GM12864 (cell line): ENCODE measurements at regions not wholly inside any gene's neighbourhood (a gene's known extent, or its start where the extent isn't known, plus 50 kb on each side); places are given as distances from the start of the nearest gene placed in this dataset.

Experiments
- DNase-seq: peaks from one replicate; pipeline ENCODE4 v3.0.0-alpha.2; 2011; ENCODE audit warnings: low read depth
- H3K4me3 ChIP-seq: 2 replicates; pipeline ENCODE4 v1.5.1; 2011; ENCODE audit warnings: mild to moderate bottlenecking, low read depth, low read length, control low read depth
- TF ChIP-seq, protein P1 (sequence below): IDR thresholded peaks from 2 replicates; pipeline ENCODE4 v1.5.1; 2011; ENCODE audit warnings: low read depth, mild to moderate bottlenecking, moderate library complexity, low read length, control low read depth, inconsistent platforms; ENCODE audit errors: missing control alignments

DNA sequence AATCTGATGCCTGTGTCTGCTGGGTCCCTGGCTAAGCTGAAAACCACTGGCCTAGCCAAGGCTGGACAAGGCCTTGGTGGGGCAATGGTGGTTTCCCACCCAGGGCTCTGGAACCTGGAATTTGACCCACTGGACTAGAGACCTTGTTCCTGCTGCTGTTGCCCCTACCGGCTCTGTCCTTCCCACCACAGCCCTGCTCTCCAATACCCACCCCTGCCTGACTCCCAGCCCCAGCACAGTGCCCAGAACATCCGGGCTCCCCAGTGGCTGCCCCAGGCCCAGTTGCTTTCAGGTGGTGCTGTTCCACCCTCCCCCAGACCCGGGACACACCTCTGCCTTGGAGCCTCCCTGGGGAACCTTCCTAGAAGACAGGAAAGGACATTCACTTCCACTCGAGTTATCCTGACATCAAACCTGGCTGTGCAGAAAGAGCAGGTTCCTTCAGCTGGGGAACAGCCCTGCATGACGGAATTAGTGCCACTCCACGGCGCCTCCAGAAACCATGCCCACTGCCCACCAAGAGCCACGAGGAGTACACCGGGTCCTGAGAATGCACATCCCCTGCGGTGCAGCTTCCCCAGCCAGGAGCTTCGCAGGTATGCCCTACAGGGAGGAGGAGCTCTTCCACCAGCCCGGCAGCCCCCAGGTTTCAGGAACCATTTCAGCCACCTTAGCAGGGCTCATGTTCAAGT, 152.8 kb downstream of the OAT start:
- no peak for DNase-seq
- TF ChIP-seq, protein P1, sequence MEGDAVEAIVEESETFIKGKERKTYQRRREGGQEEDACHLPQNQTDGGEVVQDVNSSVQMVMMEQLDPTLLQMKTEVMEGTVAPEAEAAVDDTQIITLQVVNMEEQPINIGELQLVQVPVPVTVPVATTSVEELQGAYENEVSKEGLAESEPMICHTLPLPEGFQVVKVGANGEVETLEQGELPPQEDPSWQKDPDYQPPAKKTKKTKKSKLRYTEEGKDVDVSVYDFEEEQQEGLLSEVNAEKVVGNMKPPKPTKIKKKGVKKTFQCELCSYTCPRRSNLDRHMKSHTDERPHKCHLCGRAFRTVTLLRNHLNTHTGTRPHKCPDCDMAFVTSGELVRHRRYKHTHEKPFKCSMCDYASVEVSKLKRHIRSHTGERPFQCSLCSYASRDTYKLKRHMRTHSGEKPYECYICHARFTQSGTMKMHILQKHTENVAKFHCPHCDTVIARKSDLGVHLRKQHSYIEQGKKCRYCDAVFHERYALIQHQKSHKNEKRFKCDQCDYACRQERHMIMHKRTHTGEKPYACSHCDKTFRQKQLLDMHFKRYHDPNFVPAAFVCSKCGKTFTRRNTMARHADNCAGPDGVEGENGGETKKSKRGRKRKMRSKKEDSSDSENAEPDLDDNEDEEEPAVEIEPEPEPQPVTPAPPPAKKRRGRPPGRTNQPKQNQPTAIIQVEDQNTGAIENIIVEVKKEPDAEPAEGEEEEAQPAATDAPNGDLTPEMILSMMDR = no peak
- no peak overlapping the region for H3K4me3 ChIP-seq

DNA sequence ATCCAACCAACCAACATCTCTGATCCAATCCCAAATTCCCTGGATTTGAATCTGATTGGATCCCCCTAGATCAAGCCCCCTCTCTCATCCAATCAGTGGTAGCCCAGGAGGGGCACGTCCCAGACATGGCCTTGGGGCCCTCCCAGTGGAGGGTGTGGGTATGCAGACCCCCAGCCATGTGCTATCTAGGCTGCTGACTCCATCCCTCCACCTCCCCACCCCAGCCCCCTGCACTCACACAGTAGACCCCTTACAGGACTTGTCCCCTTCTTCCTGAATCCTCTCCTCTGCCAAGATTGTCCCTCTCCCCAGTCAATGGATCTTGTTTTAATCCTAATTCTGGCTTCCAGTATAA, 153.4 kb downstream of the OAT start:
- H3K4me3 ChIP-seq = no peak overlapping the region
- DNase-seq = no peak
- TF ChIP-seq, protein P1 = no peak

DNA sequence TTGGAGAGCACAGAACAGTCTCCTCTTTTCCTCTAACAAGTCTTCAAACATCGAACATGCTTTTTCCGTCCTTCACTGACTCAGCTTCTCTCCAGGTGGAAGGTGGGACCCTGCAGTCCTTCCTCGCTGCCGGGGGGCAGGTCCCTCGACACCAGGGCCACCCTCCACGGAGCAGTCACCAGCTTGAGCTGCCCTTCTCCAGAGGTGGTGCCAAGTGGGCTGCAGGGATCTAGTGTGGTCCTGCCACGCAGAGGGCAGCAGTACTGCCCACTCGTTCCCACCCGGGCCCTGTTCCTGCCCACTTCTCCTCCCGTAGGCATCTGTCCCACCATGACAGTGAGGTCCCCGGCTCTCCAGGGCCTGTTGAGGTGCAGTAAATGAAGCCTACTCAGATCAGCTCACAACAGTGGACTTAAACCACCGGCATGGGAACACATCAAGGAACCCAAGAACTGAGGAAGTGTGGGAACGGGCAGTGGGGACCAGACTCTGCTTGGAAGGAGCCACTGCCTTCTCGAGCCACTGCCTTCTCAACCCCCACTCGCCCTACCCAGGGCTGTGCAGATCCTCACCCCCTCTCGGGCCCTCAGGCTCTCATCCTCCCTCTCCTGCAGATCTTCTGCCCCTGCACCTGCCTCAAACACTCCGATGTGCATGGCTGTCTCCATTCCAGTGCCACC, 153.9 kb downstream of the OAT start:
- TF ChIP-seq, protein P1 = no peak
- no peak for DNase-seq
- no peak overlapping the region for H3K4me3 ChIP-seq

DNA sequence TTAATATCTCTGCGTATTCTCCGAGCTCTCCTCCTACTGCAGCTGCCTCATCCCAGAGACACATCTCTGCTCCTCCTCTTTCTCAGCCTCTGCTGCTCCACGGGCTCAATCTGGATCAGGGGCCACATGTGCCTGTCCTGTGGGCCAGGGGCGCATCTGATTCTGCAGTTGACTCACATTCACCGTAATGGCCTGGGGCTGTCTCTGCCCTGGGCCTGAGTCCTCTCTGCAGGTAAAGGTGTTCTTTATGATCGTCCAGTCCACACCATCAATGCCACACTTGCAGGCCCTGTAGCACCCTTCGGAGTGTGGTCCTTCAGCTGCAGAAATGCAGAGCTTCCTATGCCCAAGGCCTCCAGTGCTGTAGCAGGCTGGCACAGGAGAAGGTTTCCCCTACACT, 154.5 kb downstream of the OAT start:
- TF ChIP-seq, protein P1 = no peak
- no peak for DNase-seq
- no peak overlapping the region for H3K4me3 ChIP-seq

DNA sequence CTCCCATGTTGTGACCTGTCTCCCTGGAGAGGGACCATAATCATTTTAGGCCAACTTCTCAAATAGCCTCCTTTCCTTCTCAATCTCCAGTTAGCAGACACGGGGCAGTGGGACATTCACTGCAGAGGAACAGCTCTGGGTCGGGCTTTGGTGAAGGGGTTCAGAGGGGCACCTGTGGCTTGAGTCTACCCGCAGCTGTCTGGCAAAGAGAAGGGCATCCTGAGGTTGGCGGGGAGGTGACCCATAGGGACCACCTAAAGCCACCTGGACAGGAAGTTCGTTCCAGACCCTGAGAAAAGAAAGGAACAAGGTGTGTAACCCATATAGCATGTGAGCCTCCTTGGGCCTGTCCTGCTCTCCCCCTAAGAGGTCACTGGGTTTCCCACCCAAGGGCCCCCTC, 155.0 kb downstream of the OAT start:
- TF ChIP-seq, protein P1 = no peak
- DNase-seq = no peak
- no peak overlapping the region for H3K4me3 ChIP-seq

DNA sequence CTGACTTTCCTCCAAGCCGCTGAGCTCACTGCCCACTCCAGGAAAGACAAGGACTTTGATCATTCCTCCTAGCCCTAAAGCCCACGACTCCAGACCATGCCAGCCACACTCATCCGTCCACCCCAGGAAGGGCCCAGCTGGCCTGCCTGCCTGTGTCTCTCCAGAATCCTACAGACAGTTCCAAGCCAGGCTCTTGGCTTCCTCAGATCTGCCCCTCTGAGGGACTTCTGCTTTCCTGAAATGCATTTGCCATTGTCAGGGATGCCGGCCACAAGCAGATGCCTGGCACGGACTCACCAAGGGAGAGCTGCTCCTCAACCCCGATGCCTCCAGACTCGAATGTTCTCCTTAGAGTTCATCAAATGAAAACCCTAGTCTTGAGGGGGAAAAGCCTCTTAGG, 155.8 kb downstream of the OAT start:
- no peak overlapping the region for H3K4me3 ChIP-seq
- TF ChIP-seq, protein P1 = no peak
- DNase-seq = no peak

DNA sequence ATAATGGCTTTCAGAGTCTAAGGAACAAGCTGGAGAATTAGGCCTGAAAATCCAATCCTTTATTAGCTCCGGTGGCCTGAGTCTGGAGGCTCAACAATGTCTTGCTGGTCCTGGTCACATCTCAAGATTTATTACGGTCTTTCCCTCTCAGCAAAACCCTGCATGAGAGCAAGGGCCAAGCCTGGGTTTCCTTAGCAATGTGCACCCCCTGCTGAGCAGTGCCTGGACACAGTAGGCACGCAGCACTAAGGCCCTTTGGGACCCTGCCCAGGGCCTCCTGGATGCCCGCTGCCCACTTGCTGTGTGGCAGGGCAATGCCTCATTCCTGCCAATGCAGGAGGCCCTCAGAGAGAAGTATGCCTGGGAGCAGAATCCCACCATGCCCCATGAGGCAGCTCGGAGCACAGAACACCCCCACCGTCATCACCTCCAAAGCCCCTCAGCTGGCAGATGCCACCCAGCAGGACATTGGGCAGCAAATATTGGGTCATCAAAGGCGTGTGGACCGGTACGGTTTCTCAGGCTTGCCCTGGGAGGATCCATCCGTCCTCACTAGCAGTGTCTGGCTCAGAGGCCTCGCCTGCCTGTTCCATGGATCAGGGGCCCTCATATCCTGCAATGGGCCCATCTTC, 156.4 kb downstream of the OAT start:
- DNase-seq = no peak
- H3K4me3 ChIP-seq = no peak overlapping the region
- TF ChIP-seq, protein P1 = no peak
